Mesenchymal stem cell (in vitro differentiated cells and primary cell): ENCODE measurements at regions not wholly inside any gene's neighbourhood (a gene's known extent, or its start where the extent isn't known, plus 50 kb on each side); places are given as distances from the start of the nearest gene placed in this dataset.
A peak's percentile ranks its signal among the peaks of the same experiment; 100 is the strongest.

Source experiments
- DNase-seq: peaks from one replicate; pipeline ENCODE4 v3.0.0-alpha.2; 2013
- H2AFZ ChIP-seq: one replicate; pipeline ENCODE4 v1.6.1; 2013; ENCODE audit warnings: low read depth, mild to moderate bottlenecking, control low read depth, inconsistent platforms, low read length, moderate library complexity
- H2AK5ac ChIP-seq: 2 replicates; pipeline ENCODE4 v1.6.1; 2013; ENCODE audit warnings: low read length, moderate library complexity, mild to moderate bottlenecking, inconsistent platforms; ENCODE audit not compliant: severe bottlenecking
- H2BK120ac ChIP-seq: one replicate; pipeline ENCODE4 v1.6.1; 2013; ENCODE audit warnings: low read depth, mild to moderate bottlenecking, inconsistent platforms, low read length, moderate library complexity
- H2BK12ac ChIP-seq, 2 experiments: one replicate each; pipeline ENCODE4 v1.6.1; 2013; ENCODE audit warnings: inconsistent platforms in 2 of 2, low read length in 2 of 2, mild to moderate bottlenecking in 2 of 2, moderate library complexity in 2 of 2, control low read depth in 1 of 2
- H2BK15ac ChIP-seq: one replicate; pipeline ENCODE4 v1.6.1; 2013; ENCODE audit warnings: mild to moderate bottlenecking, low read depth, inconsistent platforms; ENCODE audit not compliant: poor library complexity, severe bottlenecking
- H2BK5ac ChIP-seq: 2 replicates; pipeline ENCODE4 v1.6.1; 2013; ENCODE audit warnings: low read depth, mild to moderate bottlenecking, low read length, control low read depth, inconsistent platforms; ENCODE audit not compliant: poor library complexity, severe bottlenecking
- H3K14ac ChIP-seq, 2 experiments: one replicate each; pipeline ENCODE4 v1.6.1; 2013; ENCODE audit warnings: inconsistent platforms in 2 of 2, low read length in 2 of 2, control low read depth in 1 of 2, mild to moderate bottlenecking in 1 of 2, moderate library complexity in 1 of 2
- H3K18ac ChIP-seq, 2 experiments: one replicate each; pipeline ENCODE4 v1.6.1; 2013; ENCODE audit warnings: inconsistent platforms in 2 of 2, low read length in 2 of 2, control low read depth in 1 of 2, low read depth in 1 of 2, mild to moderate bottlenecking in 1 of 2
- H3K23ac ChIP-seq, 2 experiments: one replicate each; pipeline ENCODE4 v1.6.1; 2013; ENCODE audit warnings: inconsistent platforms in 2 of 2, low read length in 2 of 2, mild to moderate bottlenecking in 2 of 2, moderate library complexity in 2 of 2, control low read depth in 1 of 2
- H3K27ac ChIP-seq: 2 replicates; pipeline ENCODE4 v1.5.1; 2013; ENCODE audit warnings: mild to moderate bottlenecking, moderate library complexity, low read length, control low read depth, inconsistent platforms; ENCODE audit not compliant: poor library complexity, severe bottlenecking
- H3K27me3 ChIP-seq, 2 experiments: 2 replicates each; pipeline versions ENCODE4 v1.6.1 to v1.7.0; 2013; ENCODE audit warnings: low read length in 2 of 2, mild to moderate bottlenecking in 2 of 2, moderate library complexity in 2 of 2, control low read depth in 1 of 2, inconsistent platforms in 1 of 2; ENCODE audit not compliant: control insufficient read depth in 1 of 2, insufficient read depth in 1 of 2
- H3K36me3 ChIP-seq, 2 experiments: 2 replicates each; pipeline versions ENCODE4 v1.6.1 to v1.7.0; 2013; ENCODE audit warnings: low read length in 2 of 2, control low read depth in 1 of 2, inconsistent platforms in 1 of 2, low read depth in 1 of 2, mild to moderate bottlenecking in 1 of 2; ENCODE audit not compliant: insufficient read depth in 2 of 2, control insufficient read depth in 1 of 2
- H3K4ac ChIP-seq, 2 experiments: one replicate each; pipeline ENCODE4 v1.6.1; 2013; ENCODE audit warnings: inconsistent platforms in 2 of 2, low read length in 2 of 2, mild to moderate bottlenecking in 2 of 2, moderate library complexity in 2 of 2, control low read depth in 1 of 2, low read depth in 1 of 2
- H3K4me1 ChIP-seq: 2 replicates; pipeline ENCODE4 v1.6.1; 2013; ENCODE audit warnings: low read depth, low read length, control low read depth; ENCODE audit not compliant: control insufficient read depth, insufficient read depth
- H3K4me2 ChIP-seq: 2 replicates; pipeline ENCODE4 v1.6.1; 2013; ENCODE audit warnings: low read length, mild to moderate bottlenecking, inconsistent platforms; ENCODE audit not compliant: poor library complexity, severe bottlenecking
- H3K4me3 ChIP-seq, 2 experiments: 2 replicates each; pipeline versions ENCODE4 v1.5.1 to v1.7.0; 2013; ENCODE audit warnings: low read length in 2 of 2, mild to moderate bottlenecking in 2 of 2, control low read depth in 1 of 2, low read depth in 1 of 2; ENCODE audit not compliant: insufficient read depth in 1 of 2
- H3K79me1 ChIP-seq: replicated peaks from 2 replicates; pipeline ENCODE4 v1.6.1; 2013; ENCODE audit warnings: mild to moderate bottlenecking, control low read depth, low read length, inconsistent platforms; ENCODE audit not compliant: poor library complexity, severe bottlenecking
- H3K9ac ChIP-seq: 2 replicates; pipeline ENCODE4 v1.7.0; 2013; ENCODE audit warnings: mild to moderate bottlenecking, low read length, moderate library complexity
- H3K9me3 ChIP-seq: 2 replicates; pipeline ENCODE4 v1.7.0; 2013; ENCODE audit warnings: mild to moderate bottlenecking, low read length; ENCODE audit not compliant: control insufficient read depth
- H4K8ac ChIP-seq: one replicate; pipeline ENCODE4 v1.6.1; 2013; ENCODE audit warnings: inconsistent platforms, mild to moderate bottlenecking, low read length, moderate library complexity
- H4K91ac ChIP-seq: one replicate; pipeline ENCODE4 v1.6.1; 2013; ENCODE audit warnings: mild to moderate bottlenecking, low read length, inconsistent platforms
- WGBS: methylation state at CpG from one replicate; pipeline ENCODE4 v1.1.7; 2013; ENCODE audit warnings: mixed read lengths; 5-methylcytosine and 5-hydroxymethylcytosine counted together

- Histone ChIP-seq H3K4me3 (peak overlapping the region in 1 of 2 experiments; percentile 51), H2BK12ac (no peak overlapping the region), H3K9ac (peak overlapping the region; percentile 81), H2BK120ac (no peak overlapping the region), H2AK5ac (no peak overlapping the region), H3K79me1 (no peaks in the 10 kb centered on the region), H3K23ac (no peak overlapping the region), H3K27me3 (no peaks in the 10 kb centered on the region), H3K14ac (no peak overlapping the region), H3K4me2 (no peak overlapping the region), H3K36me3 (no peaks in the 10 kb centered on the region), H3K18ac (no peak overlapping the region), H3K9me3 (no peaks in the 10 kb centered on the region), H2AFZ (no peak overlapping the region), H3K4me1 (peaks cover 11% of the 10 kb centered on the region), H2BK15ac (no peak overlapping the region), H4K8ac (no peak overlapping the region), H2BK5ac (no peak overlapping the region), H3K4ac (no peak overlapping the region), H3K27ac (no peak overlapping the region), H4K91ac (no peak overlapping the region)
- DNase-seq, result peak; percentile 95
- no CpG with 5 or more reads among the region's 2 CpGs for WGBS
These were observed 180.4 kb upstream of the FAT1 start for GRCh38 chr4:186904101-186904500.

- no peak overlapping the region for H3K4me2 ChIP-seq
- H2BK120ac ChIP-seq, result no peak overlapping the region
- H2AK5ac ChIP-seq, result no peak overlapping the region
- H2BK15ac ChIP-seq, result no peak overlapping the region
- no peak overlapping the region for H3K9ac ChIP-seq
- H3K27ac ChIP-seq, result no peak overlapping the region
- H3K18ac ChIP-seq, result no peak overlapping the region
- WGBS, result 89% methylated on average over 8 of the region's 12 CpGs
- H3K36me3 ChIP-seq, result no peaks in the 10 kb centered on the region
- H3K79me1 ChIP-seq, result no peaks in the 10 kb centered on the region
- H2AFZ ChIP-seq, result no peak overlapping the region
- H3K4me1 ChIP-seq, result peaks cover 7% of the 10 kb centered on the region
- no peak overlapping the region for H4K8ac ChIP-seq
- no peak for DNase-seq
- no peak overlapping the region for H3K4me3 ChIP-seq
- H3K23ac ChIP-seq, result no peak overlapping the region
- no peak overlapping the region for H2BK5ac ChIP-seq
- H3K14ac ChIP-seq, result no peak overlapping the region
- no peaks in the 10 kb centered on the region for H3K27me3 ChIP-seq
- no peak overlapping the region for H2BK12ac ChIP-seq
- no peaks in the 10 kb centered on the region for H3K9me3 ChIP-seq
- H3K4ac ChIP-seq, result peak overlapping the region in 1 of 2 experiments; percentile 24
- H4K91ac ChIP-seq, result no peak overlapping the region
These were observed 183.1 kb upstream of the FAT1 start for GRCh38 chr4:186906722-186907121.

DNA sequence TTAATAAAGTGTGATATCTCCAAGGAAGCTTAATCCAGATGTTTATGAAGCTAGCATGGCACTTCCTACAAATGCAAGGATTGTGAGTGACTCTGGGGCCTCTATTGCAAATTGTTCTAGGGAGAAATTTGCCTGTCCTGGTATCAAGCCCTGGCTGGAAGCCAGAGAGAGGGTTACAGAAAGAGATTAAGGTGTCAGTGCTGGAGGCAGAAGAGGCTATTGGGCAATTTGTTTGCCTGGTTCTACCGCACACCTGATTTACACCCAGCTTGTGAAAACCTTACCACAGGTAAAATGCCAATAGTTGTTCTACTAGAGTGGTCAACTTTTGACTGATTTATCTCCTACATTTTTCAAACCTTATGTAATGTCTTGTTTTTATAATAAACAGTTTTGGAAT lies 186.7 kb upstream of the FAT1 start:
- H3K14ac ChIP-seq, result no peak overlapping the region
- H2BK5ac ChIP-seq, result no peak overlapping the region
- peak overlapping the region in 1 of 2 experiments; percentile 37 for H2BK12ac ChIP-seq
- H2BK120ac ChIP-seq, result no peak overlapping the region
- H4K91ac ChIP-seq, result no peak overlapping the region
- no peaks in the 10 kb centered on the region for H3K36me3 ChIP-seq
- no peak overlapping the region for H2AFZ ChIP-seq
- no peaks in the 10 kb centered on the region for H3K27me3 ChIP-seq
- no CpG with 5 or more reads among the region's 1 CpG for WGBS
- DNase-seq, result no peak
- no peaks in the 10 kb centered on the region for H3K4me1 ChIP-seq
- no peak overlapping the region for H3K4me3 ChIP-seq
- no peak overlapping the region for H2BK15ac ChIP-seq
- no peaks in the 10 kb centered on the region for H3K9me3 ChIP-seq
- H3K27ac ChIP-seq, result no peak overlapping the region
- H2AK5ac ChIP-seq, result no peak overlapping the region
- H3K9ac ChIP-seq, result no peak overlapping the region
- peak overlapping the region in 1 of 2 experiments; percentile 8 for H3K18ac ChIP-seq
- H3K79me1 ChIP-seq, result no peaks in the 10 kb centered on the region
- H3K23ac ChIP-seq, result no peak overlapping the region
- H3K4me2 ChIP-seq, result no peak overlapping the region
- H4K8ac ChIP-seq, result no peak overlapping the region
- H3K4ac ChIP-seq, result no peak overlapping the region

DNA sequence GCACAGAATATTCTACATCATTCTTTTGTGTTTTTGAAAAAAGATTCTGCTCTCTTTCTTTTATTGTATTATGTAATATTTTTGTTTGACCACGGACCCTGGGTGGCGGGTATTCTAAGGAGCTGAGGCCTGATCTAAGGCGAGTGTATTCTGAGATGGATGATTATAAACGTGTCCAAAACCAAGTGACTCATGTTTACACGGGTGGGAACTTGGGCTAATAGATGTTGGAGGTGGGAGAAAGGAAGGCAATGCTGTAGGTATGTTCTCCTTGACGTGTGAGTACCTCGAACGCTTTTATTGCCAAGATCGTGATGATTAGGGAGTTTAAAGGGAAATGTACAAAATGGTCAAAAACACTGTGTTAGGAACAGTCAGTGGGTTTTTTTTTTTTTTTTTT lies 188.9 kb upstream of the FAT1 start:
- H3K4me1 ChIP-seq, result no peaks in the 10 kb centered on the region
- no peaks in the 10 kb centered on the region for H3K27me3 ChIP-seq
- H2BK120ac ChIP-seq, result no peak overlapping the region
- DNase-seq, result no peak
- H3K18ac ChIP-seq, result no peak overlapping the region
- 75% methylated on average over 9 of the region's 9 CpGs for WGBS
- no peak overlapping the region for H3K9ac ChIP-seq
- no peak overlapping the region for H3K23ac ChIP-seq
- no peak overlapping the region for H2BK15ac ChIP-seq
- H3K4ac ChIP-seq, result no peak overlapping the region
- no peaks in the 10 kb centered on the region for H3K79me1 ChIP-seq
- H3K4me2 ChIP-seq, result no peak overlapping the region
- H2AK5ac ChIP-seq, result no peak overlapping the region
- no peak overlapping the region for H3K27ac ChIP-seq
- no peak overlapping the region for H2AFZ ChIP-seq
- H3K9me3 ChIP-seq, result no peaks in the 10 kb centered on the region
- H4K8ac ChIP-seq, result no peak overlapping the region
- no peaks in the 10 kb centered on the region for H3K36me3 ChIP-seq
- H3K14ac ChIP-seq, result no peak overlapping the region
- H4K91ac ChIP-seq, result no peak overlapping the region
- H2BK5ac ChIP-seq, result no peak overlapping the region
- H2BK12ac ChIP-seq, result no peak overlapping the region
- H3K4me3 ChIP-seq, result no peak overlapping the region
